ENCODE measurements at regions not wholly inside any gene's neighbourhood (a gene's known extent, or its start where the extent isn't known, plus 50 kb on each side); places are given as distances from the start of the nearest gene placed in this dataset.

DNA sequence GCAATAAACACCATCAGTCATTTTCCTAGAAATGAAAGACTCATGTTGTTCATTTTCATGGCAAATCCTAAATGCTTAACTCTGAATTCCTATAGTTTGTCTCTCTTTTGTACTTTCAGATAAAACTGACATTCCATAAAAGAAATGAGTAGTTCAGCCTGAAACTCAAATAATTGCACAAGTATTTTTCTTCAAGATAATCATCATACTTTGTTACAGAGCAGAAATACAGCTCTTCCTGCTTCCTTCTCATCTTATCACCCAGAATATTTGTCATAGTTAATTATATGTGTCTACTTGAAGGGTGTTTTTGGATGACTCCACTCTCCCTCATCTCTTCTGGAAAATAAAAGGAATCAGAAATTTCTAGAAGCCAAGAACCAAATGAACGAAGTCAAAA, 141.1 kb downstream of the HNMT start:
- no peak overlapping the region for H3K4me3 Mint-ChIP-seq (ENCODE audit: unreplicated experiment)
- peaks cover 7% of the 10 kb centered on the region for H3K4me1 Mint-ChIP-seq (ENCODE audit: unreplicated experiment)
- H3K27ac Mint-ChIP-seq (ENCODE audit: unreplicated experiment): no peak overlapping the region
- H3K27me3 Mint-ChIP-seq (ENCODE audit: unreplicated experiment): no peaks in the 10 kb centered on the region
- DNase-seq (ENCODE audit: low spot score): no peak
- H3K9me3 Mint-ChIP-seq (ENCODE audit: unreplicated experiment): no peaks in the 10 kb centered on the region
- H3K36me3 Mint-ChIP-seq (ENCODE audit: low read depth, unreplicated experiment): no peaks in the 10 kb centered on the region
- no peak for TF ChIP-seq CTCF (IDR thresholded peaks at IDR 0.05; ENCODE audit: unreplicated experiment)

DNA sequence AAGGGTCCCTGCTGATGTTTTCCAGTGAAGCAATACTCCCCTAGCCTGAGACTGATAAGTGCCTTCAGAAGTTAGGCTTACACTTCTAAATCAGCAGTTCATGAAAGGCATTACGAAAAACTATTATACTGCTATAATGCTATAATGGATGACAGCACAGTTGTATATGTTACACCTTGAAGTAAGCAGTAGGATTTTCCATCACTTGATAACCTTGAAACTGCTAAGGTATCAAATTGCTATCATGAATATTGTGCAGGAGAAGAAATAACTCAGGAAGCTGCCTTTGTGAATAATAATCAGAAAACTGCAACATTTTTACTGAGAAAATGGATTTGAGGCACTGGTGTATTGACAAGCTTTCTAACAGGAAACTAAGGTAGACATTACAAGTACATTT, 142.3 kb downstream of the HNMT start:
- Mint-ChIP-seq H3K4me1 (ENCODE audit: unreplicated experiment) (peaks cover under 1% of the 10 kb centered on the region), H3K27ac (ENCODE audit: unreplicated experiment) (no peak overlapping the region)
- no peak for TF ChIP-seq CTCF (IDR thresholded peaks at IDR 0.05; ENCODE audit: unreplicated experiment)

GRCh38 chr2:138107288-138107687, 143.0 kb downstream of the HNMT start:
- no peaks in the 10 kb centered on the region for H3K27me3 Mint-ChIP-seq (ENCODE audit: unreplicated experiment)
- H3K9me3 Mint-ChIP-seq (ENCODE audit: unreplicated experiment): no peaks in the 10 kb centered on the region
- no peak for TF ChIP-seq CTCF (IDR thresholded peaks at IDR 0.05; ENCODE audit: unreplicated experiment)
- no peaks in the 10 kb centered on the region for H3K4me1 Mint-ChIP-seq (ENCODE audit: unreplicated experiment)
- no peak for DNase-seq (ENCODE audit: low spot score)
- H3K4me3 Mint-ChIP-seq (ENCODE audit: unreplicated experiment): no peak overlapping the region
- no peaks in the 10 kb centered on the region for H3K36me3 Mint-ChIP-seq (ENCODE audit: low read depth, unreplicated experiment)
- H3K27ac Mint-ChIP-seq (ENCODE audit: unreplicated experiment): no peak overlapping the region

More for the DNA sequence above, 142.3 kb downstream of the HNMT start:
- Mint-ChIP-seq H3K4me3 (ENCODE audit: unreplicated experiment) (no peak overlapping the region), H3K36me3 (ENCODE audit: low read depth, unreplicated experiment) (no peaks in the 10 kb centered on the region), H3K9me3 (ENCODE audit: unreplicated experiment) (no peaks in the 10 kb centered on the region), H3K27me3 (ENCODE audit: unreplicated experiment) (no peaks in the 10 kb centered on the region)
- no peak for DNase-seq (ENCODE audit: low spot score)

GRCh38 chr2:138110453-138111083, 146.3 kb downstream of the HNMT start:
- H3K4me3 Mint-ChIP-seq (ENCODE audit: unreplicated experiment): no peak overlapping the region
- H3K4me1 Mint-ChIP-seq (ENCODE audit: unreplicated experiment): no peaks in the 10 kb centered on the region
- no peak for DNase-seq (ENCODE audit: low spot score)
- no peaks in the 10 kb centered on the region for H3K36me3 Mint-ChIP-seq (ENCODE audit: low read depth, unreplicated experiment)
- peaks cover 6% of the 10 kb centered on the region for H3K9me3 Mint-ChIP-seq (ENCODE audit: unreplicated experiment)
- H3K27ac Mint-ChIP-seq (ENCODE audit: unreplicated experiment): no peak overlapping the region
- no peak for TF ChIP-seq CTCF (IDR thresholded peaks at IDR 0.05; ENCODE audit: unreplicated experiment)
- no peaks in the 10 kb centered on the region for H3K27me3 Mint-ChIP-seq (ENCODE audit: unreplicated experiment)

DNA sequence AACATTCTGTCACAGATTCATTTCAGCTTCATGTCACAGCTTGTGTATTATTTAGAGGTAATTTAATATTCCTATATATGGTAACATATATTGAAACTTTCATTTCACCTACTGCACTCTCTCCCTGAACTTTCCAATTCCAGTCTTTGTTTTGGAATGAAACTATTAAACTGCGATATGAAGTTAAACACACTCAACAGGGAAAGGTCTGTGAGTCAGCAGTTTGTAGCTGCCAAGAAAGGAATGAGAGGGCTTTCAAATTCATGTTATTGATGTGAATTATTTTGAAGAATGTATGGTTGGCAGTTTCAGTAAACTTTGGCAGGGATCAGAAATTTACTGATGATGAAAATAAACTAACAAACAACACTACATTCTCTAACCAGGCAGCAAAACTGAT, 148.3 kb downstream of the HNMT start:
- TF ChIP-seq CTCF (IDR thresholded peaks at IDR 0.05; ENCODE audit: unreplicated experiment): no peak
- Mint-ChIP-seq H3K27me3 (ENCODE audit: unreplicated experiment) (no peaks in the 10 kb centered on the region), H3K4me1 (ENCODE audit: unreplicated experiment) (no peaks in the 10 kb centered on the region), H3K9me3 (ENCODE audit: unreplicated experiment) (peaks cover 6% of the 10 kb centered on the region), H3K36me3 (ENCODE audit: low read depth, unreplicated experiment) (no peaks in the 10 kb centered on the region), H3K4me3 (ENCODE audit: unreplicated experiment) (no peak overlapping the region), H3K27ac (ENCODE audit: unreplicated experiment) (no peak overlapping the region)
- no peak for DNase-seq (ENCODE audit: low spot score)

Measured in endothelial cell (in vitro differentiated cells).